Astrocyte (in vitro differentiated cells and primary cell): ENCODE measurements at regions not wholly inside any gene's neighbourhood (a gene's known extent, or its start where the extent isn't known, plus 50 kb on each side); places are given as distances from the start of the nearest gene placed in this dataset.

Source experiments
- CTCF ChIP-seq: IDR thresholded peaks from 2 replicates; pipeline ENCODE4 v1.5.1; 2011; ENCODE audit warnings: low read depth, mild to moderate bottlenecking, inconsistent platforms, low read length, moderate library complexity; ENCODE audit not compliant: insufficient read depth
- EZH2 ChIP-seq: IDR thresholded peaks from 2 replicates; pipeline ENCODE4 v1.6.1; 2012; ENCODE audit warnings: mild to moderate bottlenecking, low read length, inconsistent platforms; ENCODE audit not compliant: insufficient read depth

GRCh38 chr13:106403280-106403679 lies 132.2 kb downstream of the EFNB2 start:
- no peak for TF ChIP-seq CTCF
- TF ChIP-seq EZH2: no peak
